Upper lobe of right lung (tissue), 1 donor: ENCODE measurements at regions not wholly inside any gene's neighbourhood (a gene's known extent, or its start where the extent isn't known, plus 50 kb on each side); places are given as distances from the start of the nearest gene placed in this dataset.

Source experiments
- ATAC-seq: fragments of 200-7000 bp; cut with Tn5 transposase; one replicate; pipeline ENCODE4 v1.9.1; 2020; ENCODE audit warnings: mild to moderate bottlenecking, moderate library complexity
- DNase-seq: peaks from one replicate; pipeline ENCODE4 v3.0.0-alpha.2; 2020
- H3K27ac ChIP-seq: fragments of 200-600 bp; one replicate; pipeline ENCODE4 v1.8.0; 2022
- H3K27me3 ChIP-seq: fragments of 200-600 bp; one replicate; pipeline ENCODE4 v1.8.0; 2022; ENCODE audit warnings: mild to moderate bottlenecking
- H3K36me3 ChIP-seq: fragments of 200-600 bp; one replicate; pipeline ENCODE4 v1.8.0; 2022
- H3K4me1 ChIP-seq: fragments of 200-600 bp; one replicate; pipeline ENCODE4 v1.8.0; 2022
- H3K4me3 ChIP-seq: fragments of 200-600 bp; one replicate; pipeline ENCODE4 v1.8.0; 2022; ENCODE audit warnings: mild to moderate bottlenecking
- H3K9me3 ChIP-seq: fragments of 200-600 bp; one replicate; pipeline ENCODE4 v1.8.0; 2022
- intact Hi-C: fragments of 100-400 bp; cut with DNase I; formaldehyde crosslinking; loops from one replicate; pipeline ENCODE4 v1.11.0; 2022
- TF ChIP-seq, protein P1 (sequence below): fragments of 200-600 bp; IDR thresholded peaks from one replicate; pipeline ENCODE4 v1.8.0; 2022; ENCODE audit warnings: antibody characterized with exemption
- donor health status: DM: no; HTN: yes; CAD: no; lungs with severe emphysema.

- TF ChIP-seq, protein P1, sequence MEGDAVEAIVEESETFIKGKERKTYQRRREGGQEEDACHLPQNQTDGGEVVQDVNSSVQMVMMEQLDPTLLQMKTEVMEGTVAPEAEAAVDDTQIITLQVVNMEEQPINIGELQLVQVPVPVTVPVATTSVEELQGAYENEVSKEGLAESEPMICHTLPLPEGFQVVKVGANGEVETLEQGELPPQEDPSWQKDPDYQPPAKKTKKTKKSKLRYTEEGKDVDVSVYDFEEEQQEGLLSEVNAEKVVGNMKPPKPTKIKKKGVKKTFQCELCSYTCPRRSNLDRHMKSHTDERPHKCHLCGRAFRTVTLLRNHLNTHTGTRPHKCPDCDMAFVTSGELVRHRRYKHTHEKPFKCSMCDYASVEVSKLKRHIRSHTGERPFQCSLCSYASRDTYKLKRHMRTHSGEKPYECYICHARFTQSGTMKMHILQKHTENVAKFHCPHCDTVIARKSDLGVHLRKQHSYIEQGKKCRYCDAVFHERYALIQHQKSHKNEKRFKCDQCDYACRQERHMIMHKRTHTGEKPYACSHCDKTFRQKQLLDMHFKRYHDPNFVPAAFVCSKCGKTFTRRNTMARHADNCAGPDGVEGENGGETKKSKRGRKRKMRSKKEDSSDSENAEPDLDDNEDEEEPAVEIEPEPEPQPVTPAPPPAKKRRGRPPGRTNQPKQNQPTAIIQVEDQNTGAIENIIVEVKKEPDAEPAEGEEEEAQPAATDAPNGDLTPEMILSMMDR: no peak
- intact Hi-C loops: no loop called here
Observed at GRCh38 chr1:96660051-96660450, 61.5 kb upstream of the PTBP2 start.

DNA sequence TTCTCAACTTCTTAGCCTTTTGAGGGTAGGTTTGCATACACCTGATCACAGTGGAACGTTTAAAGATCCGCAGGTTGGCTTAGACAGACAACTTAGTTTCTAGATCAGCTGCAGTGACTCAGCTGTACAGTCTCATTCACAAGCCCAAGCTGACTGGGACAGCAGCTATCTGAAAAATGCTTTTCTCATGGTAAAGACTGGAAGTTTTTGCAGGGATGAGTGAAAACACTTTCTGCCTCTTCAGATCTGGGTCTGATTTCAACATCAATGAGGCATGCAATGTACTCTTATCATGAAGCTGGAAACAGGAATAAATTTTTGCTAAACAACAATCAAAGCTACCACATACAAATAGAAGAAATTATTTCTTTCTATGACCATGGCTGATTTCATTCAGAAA lies 61.1 kb upstream of the PTBP2 start:
- TF ChIP-seq, protein P1: no peak
- ATAC-seq (no peak), DNase-seq (no peak)
- Histone ChIP-seq H3K4me3 (no peak overlapping the region), H3K4me1 (no peaks in the 10 kb centered on the region), H3K27ac (no peak overlapping the region), H3K36me3 (no peaks in the 10 kb centered on the region), H3K27me3 (no peaks in the 10 kb centered on the region), H3K9me3 (no peaks in the 10 kb centered on the region)
- intact Hi-C loops: no loop called here

More at GRCh38 chr1:96660051-96660450, 61.5 kb upstream of the PTBP2 start:
- ATAC-seq: no peak
- no peaks in the 10 kb centered on the region for H3K4me1 ChIP-seq
- H3K4me3 ChIP-seq: no peak overlapping the region
- no peak for DNase-seq
- H3K36me3 ChIP-seq: no peaks in the 10 kb centered on the region
- H3K9me3 ChIP-seq: no peaks in the 10 kb centered on the region
- no peaks in the 10 kb centered on the region for H3K27me3 ChIP-seq
- no peak overlapping the region for H3K27ac ChIP-seq
